ENCODE measurements at regions not wholly inside any gene's neighbourhood (a gene's known extent, or its start where the extent isn't known, plus 50 kb on each side); places are given as distances from the start of the nearest gene placed in this dataset.
"Not testable (repeated sequence)": the region's sequence is repeated elsewhere in the genome, so short reads cannot be mapped to it uniquely, and the experiment has no call there.

- no peak for TF ChIP-seq POLR2A (IDR thresholded peaks at IDR 0.05)
- TF ChIP-seq CTCF (IDR thresholded peaks at IDR 0.05) = no peak
- DNase-seq (ENCODE audit: low spot score in 2 of 2) = no peak
- 55 to 63% methylated on average over 3 of the region's 3 CpGs for WGBS, 2 donors
Observed at GRCh38 chr6:169115632-169116031, 138.0 kb downstream of the THBS2 start.

DNA sequence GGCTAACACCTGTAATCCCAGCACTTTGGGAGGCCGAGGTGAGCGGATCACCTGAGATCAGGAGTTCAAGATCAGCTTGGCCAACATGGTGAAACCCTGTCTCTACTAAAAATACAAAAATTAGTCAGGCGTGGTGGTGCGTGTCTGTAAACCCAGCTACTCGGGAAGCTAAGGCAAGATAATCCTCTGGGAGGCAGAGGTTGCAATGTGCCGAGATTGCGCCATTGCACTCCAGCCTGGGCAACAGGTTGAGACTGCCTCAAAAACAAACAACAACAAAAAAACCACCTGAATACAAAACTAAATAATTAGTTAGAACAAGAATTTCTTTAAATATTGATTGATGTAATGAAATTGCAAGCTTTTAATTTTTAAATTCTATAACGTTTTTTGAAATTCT is 139.0 kb downstream of the THBS2 start:
- DNase-seq (ENCODE audit: low spot score in 2 of 2); H3K4me3 ChIP-seq (ENCODE audit: low read depth, poor library complexity, severe bottlenecking); intact Hi-C loops (cut with DNase I; ENCODE audit: low total_unique reads): not testable (repeated sequence)
- 85 to 90% methylated on average over 8 of the region's 8 CpGs for WGBS, 2 donors

More at GRCh38 chr6:169115632-169116031, 138.0 kb downstream of the THBS2 start:
- intact Hi-C loops (cut with DNase I; ENCODE audit: low total_unique reads) = no loop called here
- H3K4me3 ChIP-seq (ENCODE audit: low read depth, poor library complexity, severe bottlenecking) = no peak overlapping the region

DNA sequence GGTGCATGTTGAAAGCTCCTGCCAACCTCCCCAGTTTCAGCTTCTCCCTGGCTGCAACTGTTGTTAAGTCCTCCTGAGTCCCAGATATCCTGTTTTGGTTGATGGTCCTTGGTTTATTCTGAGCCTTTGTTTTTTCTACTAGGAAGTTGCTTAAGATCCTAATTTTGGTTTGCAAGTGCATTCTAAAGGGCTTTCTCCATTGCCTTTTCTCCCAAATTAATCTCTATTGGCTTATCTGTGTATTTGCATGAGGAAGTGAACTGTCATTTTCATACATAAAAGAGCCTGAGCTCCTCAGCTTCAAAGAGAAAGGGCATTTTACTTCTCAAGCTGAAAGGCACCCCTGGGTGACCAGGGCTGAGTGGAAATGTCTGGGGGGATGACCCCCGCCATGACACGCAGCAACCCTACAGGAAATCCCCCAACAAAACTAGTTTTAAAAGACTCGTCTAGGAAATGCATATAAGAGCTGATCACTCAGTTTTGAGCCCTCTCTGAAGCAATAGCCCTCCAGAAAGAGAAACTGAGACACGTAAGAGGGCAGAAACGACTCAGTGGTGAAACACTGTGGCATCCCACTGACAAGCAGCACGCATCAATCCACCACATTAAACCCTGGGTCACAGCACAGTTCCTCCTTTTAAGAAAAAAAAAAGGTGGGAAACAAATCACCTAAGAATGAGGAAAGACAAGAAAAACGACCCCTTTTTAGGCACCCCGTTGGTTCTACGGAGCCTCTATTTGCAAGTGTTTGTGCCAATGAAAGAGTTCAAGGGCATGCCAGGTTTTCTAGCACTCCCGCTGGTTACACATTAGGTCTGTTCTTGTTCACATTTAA is 140.9 kb downstream of the THBS2 start:
- WGBS, 2 donors = 60 to 64% methylated on average over 10 of the region's 10 CpGs
- TF ChIP-seq POLR2A (IDR thresholded peaks at IDR 0.05) (no peak), CTCF (IDR thresholded peaks at IDR 0.05) (no peak)
- DNase-seq (ENCODE audit: low spot score in 2 of 2) = no peak
- intact Hi-C loops (cut with DNase I; ENCODE audit: low total_unique reads) = no loop called here
- no peak overlapping the region for H3K4me3 ChIP-seq (ENCODE audit: low read depth, poor library complexity, severe bottlenecking)

DNA sequence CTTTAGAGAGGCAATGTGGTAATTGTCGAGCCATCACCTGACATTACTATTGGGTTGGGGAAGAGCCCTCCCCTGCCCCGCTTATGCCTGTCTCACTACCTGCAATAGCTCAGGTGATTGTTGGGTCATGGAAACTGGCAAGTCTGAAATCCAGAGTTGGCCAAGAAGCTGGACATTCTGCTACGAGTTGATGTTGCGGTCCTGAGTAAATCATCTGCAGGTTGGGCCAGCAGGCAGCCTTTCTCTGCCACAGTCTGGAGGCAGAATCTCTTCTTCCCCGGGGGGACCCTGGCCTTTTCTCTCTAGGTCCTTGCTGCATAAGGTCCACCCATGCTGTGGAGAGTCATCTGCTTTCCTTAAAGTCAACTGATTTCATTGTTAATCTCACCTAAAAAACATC is 142.4 kb downstream of the THBS2 start:
- H3K4me3 ChIP-seq (ENCODE audit: low read depth, poor library complexity, severe bottlenecking) = no peak overlapping the region
- TF ChIP-seq CTCF (IDR thresholded peaks at IDR 0.05) (no peak), POLR2A (IDR thresholded peaks at IDR 0.05) (no peak)
- intact Hi-C loops (cut with DNase I; ENCODE audit: low total_unique reads) = no loop called here
- WGBS, 2 donors = 96 to 98% methylated on average over 5 of the region's 5 CpGs
- DNase-seq (ENCODE audit: low spot score in 2 of 2) = no peak

DNA sequence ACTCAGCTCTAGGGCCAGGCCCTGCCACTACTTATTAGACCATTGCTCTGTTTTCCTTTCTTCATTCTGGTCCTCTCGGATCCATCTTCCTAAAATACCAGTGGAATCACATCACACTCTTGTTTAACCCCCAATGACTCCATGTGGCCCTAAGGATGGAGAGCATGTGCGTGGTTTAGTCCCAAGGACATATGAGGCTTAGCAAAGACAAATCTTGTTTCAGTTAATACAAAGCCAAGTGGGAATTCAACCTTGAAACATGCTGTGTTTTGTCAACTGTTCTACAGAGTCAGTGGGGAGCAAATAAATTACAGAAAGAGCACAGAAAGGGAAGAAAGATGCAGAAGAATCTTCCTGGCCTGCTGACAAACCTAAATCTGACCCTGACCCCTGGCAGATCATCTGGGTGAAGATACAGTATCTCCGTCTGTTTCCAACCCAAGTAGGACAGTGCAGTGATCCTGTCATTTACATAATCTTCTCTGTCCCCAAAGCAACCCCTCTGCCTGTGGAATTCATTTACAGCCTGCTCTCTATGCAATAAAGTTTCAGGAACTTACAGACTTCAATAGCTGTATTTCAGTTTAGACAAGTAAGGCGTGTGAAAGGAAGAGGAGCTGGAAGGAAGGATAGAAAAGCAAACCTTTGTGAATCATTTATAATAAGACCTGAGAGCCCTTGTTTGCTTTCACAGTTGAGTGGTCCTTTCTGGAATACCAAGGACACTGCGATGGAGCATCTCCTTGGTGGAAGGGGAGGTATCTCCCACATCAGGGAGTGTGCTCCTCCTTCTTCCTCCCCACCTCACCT is 144.0 kb downstream of the THBS2 start:
- DNase-seq (ENCODE audit: low spot score in 2 of 2) = no peak
- WGBS, 2 donors = 85 to 91% methylated on average over 5 of the region's 5 CpGs

More for the DNA sequence above, 144.0 kb downstream of the THBS2 start:
- no peak for TF ChIP-seq POLR2A (IDR thresholded peaks at IDR 0.05)
- no peak for TF ChIP-seq CTCF (IDR thresholded peaks at IDR 0.05)
- intact Hi-C loops (cut with DNase I; ENCODE audit: low total_unique reads) = no loop called here
- H3K4me3 ChIP-seq (ENCODE audit: low read depth, poor library complexity, severe bottlenecking) = no peak overlapping the region
